AG09309 (cell line): ENCODE measurements at regions not wholly inside any gene's neighbourhood (a gene's known extent, or its start where the extent isn't known, plus 50 kb on each side); places are given as distances from the start of the nearest gene placed in this dataset.

ENCODE experiments used
- DNase-seq: peaks from one replicate; pipeline ENCODE4 v3.0.0-alpha.2; 2010; ENCODE audit warnings: low read depth
- H3K4me3 ChIP-seq: 2 replicates; pipeline ENCODE4 v1.5.1; 2011; ENCODE audit warnings: mild to moderate bottlenecking, low read depth, low read length, moderate library complexity; ENCODE audit not compliant: control insufficient read depth
- CTCF ChIP-seq: IDR thresholded peaks from 2 replicates; pipeline ENCODE4 v1.5.1; 2011; ENCODE audit warnings: mild to moderate bottlenecking, low read depth, low read length, inconsistent platforms; ENCODE audit not compliant: insufficient read depth, control insufficient read depth; ENCODE audit errors: missing control alignments

GRCh38 chr2:30349691-30350090 lies 97.4 kb upstream of the LCLAT1 start:
- no peak for TF ChIP-seq CTCF
- peak; percentile 63 for DNase-seq
- no peak overlapping the region for H3K4me3 ChIP-seq

DNA sequence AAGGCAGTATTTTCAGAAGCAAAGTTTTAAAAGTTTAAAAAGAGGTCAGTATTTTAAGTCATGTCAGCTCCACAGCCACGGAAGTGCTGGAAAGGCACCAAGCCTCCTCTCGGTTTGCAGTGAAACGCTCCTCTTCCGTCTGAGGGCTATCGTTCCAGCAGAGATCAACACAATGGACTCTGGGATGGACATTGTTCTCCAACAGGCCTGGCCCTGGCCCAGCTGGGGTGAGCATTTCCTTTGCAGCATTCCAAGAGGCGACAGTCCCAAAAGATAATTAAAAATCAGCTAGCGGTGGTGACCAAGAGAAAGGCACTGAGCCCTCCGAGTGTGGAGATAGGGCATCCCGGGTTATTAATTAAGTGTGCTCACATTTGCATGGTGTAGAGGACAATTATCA lies 95.9 kb upstream of the LCLAT1 start:
- no peak for TF ChIP-seq CTCF
- DNase-seq, result no peak
- no peak overlapping the region for H3K4me3 ChIP-seq

GRCh38 chr2:30351949-30352348 lies 95.1 kb upstream of the LCLAT1 start:
- no peak for DNase-seq
- no peak for TF ChIP-seq CTCF
- H3K4me3 ChIP-seq, result no peak overlapping the region

- no peak for TF ChIP-seq CTCF
- no peak overlapping the region for H3K4me3 ChIP-seq
- DNase-seq, result no peak
These were observed 92.9 kb upstream of the LCLAT1 start for GRCh38 chr2:30354150-30354549.

DNA sequence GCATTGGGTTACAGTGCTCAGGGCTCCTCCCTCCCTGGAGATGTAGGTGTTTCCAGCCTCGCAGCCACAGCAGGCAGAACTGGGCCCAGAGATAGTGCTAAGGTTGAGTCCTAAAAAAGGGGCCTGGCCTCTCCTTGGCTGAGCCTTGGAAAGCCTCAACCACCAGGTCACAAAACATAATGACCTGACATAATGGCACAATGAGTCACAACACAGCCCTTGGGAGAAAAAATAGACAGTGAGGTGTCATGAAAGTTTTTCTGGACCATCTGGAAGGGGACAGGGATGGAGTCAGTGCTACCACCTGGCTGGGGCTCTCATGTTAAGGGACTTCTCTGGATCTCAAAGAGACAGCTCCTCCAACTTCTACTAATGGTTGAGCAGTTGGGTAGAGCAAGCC lies 92.4 kb upstream of the LCLAT1 start:
- TF ChIP-seq CTCF, result no peak
- no peak overlapping the region for H3K4me3 ChIP-seq
- no peak for DNase-seq

- no peak for DNase-seq
- TF ChIP-seq CTCF, result no peak
- H3K4me3 ChIP-seq, result no peak overlapping the region
These were observed 91.7 kb upstream of the LCLAT1 start for GRCh38 chr2:30355306-30355705.

- DNase-seq, result no peak
- TF ChIP-seq CTCF, result no peak
These were observed 91.0 kb upstream of the LCLAT1 start for GRCh38 chr2:30356071-30356470.

More at GRCh38 chr2:30356071-30356470, 91.0 kb upstream of the LCLAT1 start:
- H3K4me3 ChIP-seq, result no peak overlapping the region
